ENCODE measurements at regions not wholly inside any gene's neighbourhood (a gene's known extent, or its start where the extent isn't known, plus 50 kb on each side); places are given as distances from the start of the nearest gene placed in this dataset.

DNA sequence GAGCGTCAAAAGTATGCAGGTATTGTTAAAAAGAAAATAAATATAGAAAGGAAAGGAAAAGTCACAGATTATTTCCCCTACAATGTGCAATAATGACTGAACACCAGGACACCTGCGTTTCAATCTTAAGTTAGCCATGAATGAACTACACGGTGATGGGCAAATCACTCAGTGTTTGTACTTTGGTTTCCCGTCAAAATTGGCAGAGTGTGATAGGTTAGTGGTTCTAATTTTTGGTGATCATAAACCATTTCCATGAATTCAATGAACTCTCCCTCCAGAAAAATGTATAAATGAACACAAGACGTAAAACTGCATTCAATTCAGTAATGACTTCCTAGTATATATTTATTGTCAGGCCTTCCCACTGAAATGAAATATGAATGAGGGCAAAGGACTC lies 59.0 kb upstream of the ITGA1 start:
- Histone ChIP-seq H3K27me3 (ENCODE audit: control insufficient read depth in 1 of 2, insufficient read depth in 2 of 2, low read length in 2 of 2) (no peaks in the 10 kb centered on the region), H3K27ac (ENCODE audit: low read depth in 2 of 2, low read length in 1 of 2) (no peak overlapping the region)
- WGBS, 2 donors = 81 to 84% methylated on average over 5 of the region's 5 CpGs

DNA sequence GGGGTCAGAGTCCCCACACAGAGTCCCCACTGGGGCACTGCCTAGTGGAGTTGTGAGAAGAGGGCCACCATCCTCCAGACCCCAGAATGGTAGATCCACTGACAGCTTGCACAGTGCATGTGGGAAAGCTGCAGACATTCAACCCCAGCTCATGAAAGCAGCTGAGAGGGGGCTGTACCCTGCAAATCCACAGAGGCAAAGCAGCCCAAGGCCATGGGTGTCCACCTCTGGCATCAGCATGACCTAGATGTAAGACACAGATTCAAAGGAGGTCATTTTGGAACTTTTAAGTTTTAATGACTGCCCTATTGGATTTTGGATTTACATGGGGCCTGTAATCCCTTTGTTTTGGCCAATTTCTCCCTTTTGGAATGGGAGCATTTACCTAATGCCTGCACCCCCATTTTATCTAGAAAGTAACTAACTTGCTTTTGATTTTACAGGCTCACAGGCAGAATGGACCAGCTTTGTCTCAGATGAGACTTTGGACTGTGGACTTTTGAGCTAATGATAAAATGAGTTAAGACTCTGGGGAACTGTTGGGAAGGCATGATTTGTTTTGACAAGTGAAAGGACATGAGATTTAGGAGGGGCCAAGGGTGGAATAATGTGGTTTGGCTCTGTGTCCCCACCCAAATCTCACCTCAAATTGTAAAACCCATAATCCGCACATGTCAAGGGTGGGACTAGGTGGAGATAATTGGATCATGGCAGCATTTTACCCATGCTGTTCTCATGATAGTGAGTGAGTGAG lies 56.3 kb upstream of the ITGA1 start:
- 90 to 97% methylated on average over 1 of the region's 1 CpG for WGBS, 2 donors
- no peaks in the 10 kb centered on the region for H3K27me3 ChIP-seq (ENCODE audit: control insufficient read depth in 1 of 2, insufficient read depth in 2 of 2, low read length in 2 of 2)
- no peaks in the 10 kb centered on the region for H3K36me3 ChIP-seq (ENCODE audit: control insufficient read depth in 2 of 2, insufficient read depth in 2 of 2, low read length in 1 of 2)
- no peak overlapping the region for H3K27ac ChIP-seq (ENCODE audit: low read depth in 2 of 2, low read length in 1 of 2)
- no peak overlapping the region for H3K4me3 ChIP-seq (ENCODE audit: low read depth in 1 of 2, low read length in 2 of 2)
- H3K4me1 ChIP-seq (ENCODE audit: control insufficient read depth in 2 of 2, insufficient read depth in 2 of 2, low read length in 1 of 2) = peaks cover 0 to 3% of the 10 kb centered on the region in 2 donors
- no peaks in the 10 kb centered on the region for H3K9me3 ChIP-seq (ENCODE audit: control insufficient read depth in 2 of 2, insufficient read depth in 1 of 2, low read depth in 1 of 2, low read length in 1 of 2)

More for the DNA sequence above, 59.0 kb upstream of the ITGA1 start:
- Histone ChIP-seq H3K4me1 (ENCODE audit: control insufficient read depth in 2 of 2, insufficient read depth in 2 of 2, low read length in 1 of 2) (peaks cover 2 to 3% of the 10 kb centered on the region in 2 donors), H3K36me3 (ENCODE audit: control insufficient read depth in 2 of 2, insufficient read depth in 2 of 2, low read length in 1 of 2) (no peaks in the 10 kb centered on the region), H3K9me3 (ENCODE audit: control insufficient read depth in 2 of 2, insufficient read depth in 1 of 2, low read depth in 1 of 2, low read length in 1 of 2) (no peaks in the 10 kb centered on the region), H3K4me3 (ENCODE audit: low read depth in 1 of 2, low read length in 2 of 2) (no peak overlapping the region)

DNA sequence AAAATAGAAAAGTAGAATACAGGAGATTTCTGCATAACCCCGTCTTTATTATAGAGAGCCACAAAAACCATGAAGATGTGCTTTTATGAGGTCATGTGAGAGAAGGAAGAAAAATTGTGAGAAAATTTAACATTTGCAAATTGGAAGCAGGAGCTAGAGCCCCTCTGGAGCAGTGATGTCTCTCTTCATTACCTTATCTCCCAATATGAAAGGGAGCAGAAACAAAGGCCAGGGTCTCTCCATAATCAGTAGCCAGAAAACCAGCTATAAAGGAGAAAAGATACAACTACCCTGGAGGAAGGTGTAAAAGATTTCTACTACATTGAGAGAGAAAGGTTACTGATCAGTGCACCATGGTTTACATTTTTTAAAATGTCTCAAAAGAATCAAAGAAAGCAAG lies 53.2 kb upstream of the ITGA1 start:
- no peaks in the 10 kb centered on the region for H3K27me3 ChIP-seq (ENCODE audit: control insufficient read depth in 1 of 2, insufficient read depth in 2 of 2, low read length in 2 of 2)
- H3K9me3 ChIP-seq (ENCODE audit: control insufficient read depth in 2 of 2, insufficient read depth in 1 of 2, low read depth in 1 of 2, low read length in 1 of 2) = no peaks in the 10 kb centered on the region
- no peak overlapping the region for H3K4me3 ChIP-seq (ENCODE audit: low read depth in 1 of 2, low read length in 2 of 2)
- no peak overlapping the region for H3K27ac ChIP-seq (ENCODE audit: low read depth in 2 of 2, low read length in 1 of 2)
- H3K4me1 ChIP-seq (ENCODE audit: control insufficient read depth in 2 of 2, insufficient read depth in 2 of 2, low read length in 1 of 2) = no peaks in the 10 kb centered on the region
- no peaks in the 10 kb centered on the region for H3K36me3 ChIP-seq (ENCODE audit: control insufficient read depth in 2 of 2, insufficient read depth in 2 of 2, low read length in 1 of 2)
- WGBS, 2 donors = 95 to 97% methylated on average over 1 of the region's 1 CpG

DNA sequence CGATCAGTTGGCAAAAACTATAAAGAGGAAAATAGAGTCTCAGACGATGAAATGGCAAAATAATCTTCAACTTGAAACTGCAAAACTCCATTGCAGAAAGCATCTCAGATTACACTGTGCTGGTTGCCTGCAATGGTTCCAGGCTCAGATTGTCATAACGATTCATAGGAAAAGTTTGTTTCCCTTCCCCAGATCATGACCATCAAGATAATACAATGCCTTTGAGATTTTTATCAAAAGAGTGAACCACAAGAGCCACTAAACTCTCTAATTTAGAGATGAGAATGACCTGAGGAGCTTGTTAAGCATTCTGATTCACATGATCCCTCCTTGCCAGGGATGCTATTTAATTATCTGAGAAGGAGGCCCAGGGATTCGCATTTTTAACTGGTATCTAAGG lies 52.6 kb upstream of the ITGA1 start:
- no peaks in the 10 kb centered on the region for H3K9me3 ChIP-seq (ENCODE audit: control insufficient read depth in 2 of 2, insufficient read depth in 1 of 2, low read depth in 1 of 2, low read length in 1 of 2)
- 85 to 90% methylated on average over 4 of the region's 4 CpGs for WGBS, 2 donors
- no peaks in the 10 kb centered on the region for H3K4me1 ChIP-seq (ENCODE audit: control insufficient read depth in 2 of 2, insufficient read depth in 2 of 2, low read length in 1 of 2)

More for the DNA sequence above, 52.6 kb upstream of the ITGA1 start:
- Histone ChIP-seq H3K36me3 (ENCODE audit: control insufficient read depth in 2 of 2, insufficient read depth in 2 of 2, low read length in 1 of 2) (no peaks in the 10 kb centered on the region), H3K27me3 (ENCODE audit: control insufficient read depth in 1 of 2, insufficient read depth in 2 of 2, low read length in 2 of 2) (no peaks in the 10 kb centered on the region), H3K4me3 (ENCODE audit: low read depth in 1 of 2, low read length in 2 of 2) (no peak overlapping the region), H3K27ac (ENCODE audit: low read depth in 2 of 2, low read length in 1 of 2) (no peak overlapping the region)

All from esophagus (tissue), 2 donors.